Fibroblast of skin of left biceps (primary cell): ENCODE measurements at regions not wholly inside any gene's neighbourhood (a gene's known extent, or its start where the extent isn't known, plus 50 kb on each side); places are given as distances from the start of the nearest gene placed in this dataset.
A peak's percentile ranks its signal among the peaks of the same experiment; 100 is the strongest.
"Not testable (repeated sequence)": the region's sequence is repeated elsewhere in the genome, so short reads cannot be mapped to it uniquely, and the experiment has no call there.

Source experiments
- DNase-seq, 2 experiments: peaks; one replicate each; pipeline ENCODE4 v3.0.0-alpha.2; 2013; ENCODE audit warnings: low read depth in 2 of 2

GRCh38 chr5:130496215-130496614, 592.0 kb downstream of the CHSY3 start:
- no peak for DNase-seq

DNA sequence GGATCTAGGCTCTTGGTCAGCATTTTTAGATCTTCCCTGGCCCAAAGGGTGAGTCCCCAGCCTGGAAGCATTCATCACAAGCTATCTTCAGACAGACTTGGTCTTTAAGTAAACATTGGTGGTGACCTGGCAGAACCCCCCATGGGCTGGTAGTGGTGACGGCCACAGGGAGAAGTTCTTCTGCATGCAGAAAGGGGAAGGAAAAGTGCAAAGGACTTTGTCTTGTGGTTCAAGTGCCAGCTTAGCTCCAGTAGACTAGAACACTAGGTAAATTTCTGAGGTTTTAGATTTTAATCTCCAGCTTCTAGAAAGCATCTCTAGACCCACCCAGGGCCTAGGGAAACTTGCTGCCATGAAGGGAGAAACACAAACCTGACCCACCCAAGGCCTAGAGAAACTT, 584.0 kb downstream of the CHSY3 start:
- no peak for DNase-seq

DNA sequence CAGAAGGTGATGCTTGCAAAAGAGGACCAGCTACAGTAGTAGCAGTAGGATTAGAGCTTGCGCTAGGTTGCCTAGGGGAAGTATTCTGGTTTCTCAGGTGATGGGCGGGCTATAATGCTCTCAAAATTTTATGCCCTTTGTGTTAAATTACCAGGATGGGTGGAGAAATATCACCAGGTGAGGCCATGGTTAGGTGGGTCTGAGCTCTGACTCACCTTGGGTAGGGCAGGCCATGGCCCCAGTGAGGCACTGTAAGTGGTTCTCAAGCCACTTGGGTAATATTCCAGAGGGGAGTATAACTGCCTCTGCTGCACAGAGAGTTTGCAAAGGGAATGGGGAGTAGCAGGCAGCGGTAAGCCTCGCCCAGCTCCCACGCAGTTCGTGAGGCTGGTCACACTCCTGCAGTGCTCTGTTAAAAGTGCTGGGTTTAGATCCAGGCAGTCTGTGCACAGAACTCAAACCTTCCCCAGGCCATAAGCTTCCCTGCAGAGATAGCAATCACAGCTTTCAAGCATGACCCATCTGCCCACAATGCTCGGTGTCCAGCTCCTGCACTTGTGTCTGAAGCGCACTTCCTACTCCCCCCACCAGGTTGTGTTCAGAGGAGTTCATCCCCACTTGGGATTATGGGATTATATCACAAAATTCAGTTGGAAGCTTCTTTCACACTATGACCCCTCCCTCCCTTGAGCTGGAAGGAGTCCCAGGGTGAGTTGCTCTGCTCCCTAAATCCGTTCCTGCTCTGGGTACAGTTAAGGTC, 575.0 kb downstream of the CHSY3 start:
- no peak for DNase-seq

DNA sequence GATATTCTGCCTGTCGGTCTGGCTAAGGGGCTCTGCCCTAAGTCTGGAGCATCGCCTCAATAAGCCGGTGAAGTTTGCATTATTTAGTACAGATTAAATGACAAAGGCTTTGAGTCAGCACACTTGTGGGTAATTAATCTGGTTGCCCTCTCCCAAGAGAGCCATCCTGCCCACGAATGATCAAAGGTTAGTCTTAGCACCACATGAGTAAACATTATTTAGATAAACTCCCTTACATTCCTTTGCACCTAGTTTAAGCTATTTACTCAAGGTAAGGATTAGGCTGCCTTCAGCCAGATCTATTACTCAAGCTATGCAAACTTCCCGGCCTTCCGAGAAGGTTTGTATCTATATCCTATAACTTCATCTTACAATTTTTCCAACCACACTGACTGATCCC, 572.1 kb downstream of the CHSY3 start:
- DNase-seq = no peak

DNA sequence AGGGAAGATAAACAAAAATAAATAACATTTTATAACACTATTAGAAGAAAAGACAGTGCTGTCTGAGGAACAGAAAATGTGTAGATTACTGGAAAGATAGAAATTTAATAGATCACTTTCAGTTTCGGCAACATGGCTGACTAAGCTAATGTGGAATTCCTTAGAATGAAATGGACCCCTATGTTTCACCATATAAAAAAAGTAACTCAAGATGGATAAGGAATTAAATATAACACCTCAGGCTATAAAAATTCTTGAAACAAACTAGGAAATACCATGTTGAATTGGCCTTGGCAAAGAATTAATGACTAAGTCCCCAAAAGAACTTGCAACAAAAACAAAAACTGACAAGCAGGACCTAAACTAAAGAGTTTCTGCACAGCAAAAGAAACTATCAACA, 558.3 kb downstream of the CHSY3 start:
- peak; percentile 4 to 14 for DNase-seq

GRCh38 chr5:130455175-130455574, 550.9 kb downstream of the CHSY3 start:
- DNase-seq = no peak

- DNase-seq = no peak
Measured at GRCh38 chr5:130452744-130453143, 548.5 kb downstream of the CHSY3 start.

DNA sequence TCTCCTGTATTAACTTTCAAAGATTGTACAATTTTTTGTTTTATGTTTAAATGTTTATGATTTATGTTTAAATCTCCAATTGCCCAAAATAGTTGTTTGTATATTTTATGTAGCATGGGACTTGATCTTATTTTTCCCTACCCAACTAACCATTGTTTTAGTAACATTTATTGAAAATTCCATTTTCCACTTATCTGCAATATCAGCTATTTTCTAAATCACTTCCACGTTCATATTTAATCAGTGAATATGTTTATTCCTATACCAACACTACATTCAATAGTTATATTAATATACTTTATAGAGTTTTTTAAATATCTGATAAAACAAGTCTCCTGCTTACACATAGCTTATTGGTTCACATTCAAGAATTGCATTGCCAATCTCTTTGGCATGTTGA, 532.2 kb downstream of the CHSY3 start:
- DNase-seq = no peak

DNA sequence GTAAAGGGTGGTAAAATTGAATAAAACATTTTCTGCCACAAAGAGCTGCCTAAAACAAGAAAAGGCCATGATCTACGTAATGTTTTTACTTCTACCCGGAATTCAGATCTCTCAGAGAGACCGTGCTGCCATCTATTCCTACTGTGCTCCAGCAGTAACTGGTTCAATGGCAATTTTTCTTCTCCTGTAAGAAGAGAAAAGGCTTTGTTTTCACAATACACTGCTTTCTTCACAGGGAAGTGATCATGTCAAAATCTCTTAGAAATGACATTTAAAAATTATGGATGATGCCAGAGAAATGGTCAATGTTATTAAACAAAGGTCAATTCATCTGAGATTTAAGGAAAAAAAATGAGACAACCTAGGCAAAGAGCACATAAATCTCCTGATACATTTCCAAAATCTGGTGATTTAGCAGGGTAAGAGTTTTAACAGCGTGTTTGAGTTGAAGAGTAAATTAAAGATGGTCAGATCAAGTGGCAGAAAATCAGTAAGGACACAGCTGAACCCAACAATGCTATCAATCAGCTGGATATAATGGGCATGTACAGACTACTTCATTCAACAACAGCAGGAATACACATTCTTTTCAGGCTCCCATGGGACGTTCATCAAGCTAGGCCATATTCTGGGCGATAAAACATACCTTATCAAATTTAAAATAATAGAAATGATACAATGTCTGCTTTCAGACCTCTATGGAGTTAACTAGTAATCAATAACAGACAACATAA, 523.1 kb downstream of the CHSY3 start:
- no peak for DNase-seq

- DNase-seq = no peak
Measured at GRCh38 chr5:130425424-130425823, 521.2 kb downstream of the CHSY3 start.

DNA sequence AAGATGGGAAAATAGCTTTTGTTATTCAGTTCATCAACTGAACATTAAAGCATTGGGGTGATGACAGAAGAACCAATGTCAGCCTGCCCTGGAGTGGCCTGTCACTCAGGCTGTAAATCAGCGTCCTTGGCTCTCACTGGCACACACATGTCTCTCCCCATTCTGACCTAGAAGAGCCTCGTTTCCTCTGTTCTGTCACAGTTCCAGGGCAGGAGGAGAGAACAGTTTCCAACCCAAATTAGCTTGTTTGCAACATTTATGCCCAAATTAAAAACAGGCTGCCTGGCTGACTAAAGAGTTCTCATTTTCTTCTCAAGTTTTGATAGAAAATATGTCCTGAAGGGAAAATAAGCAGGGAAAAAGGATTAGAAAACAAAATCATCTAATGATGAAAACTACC, 520.1 kb downstream of the CHSY3 start:
- DNase-seq = no peak

- DNase-seq = no peak
Measured at GRCh38 chr5:130402906-130403305, 498.6 kb downstream of the CHSY3 start.

DNA sequence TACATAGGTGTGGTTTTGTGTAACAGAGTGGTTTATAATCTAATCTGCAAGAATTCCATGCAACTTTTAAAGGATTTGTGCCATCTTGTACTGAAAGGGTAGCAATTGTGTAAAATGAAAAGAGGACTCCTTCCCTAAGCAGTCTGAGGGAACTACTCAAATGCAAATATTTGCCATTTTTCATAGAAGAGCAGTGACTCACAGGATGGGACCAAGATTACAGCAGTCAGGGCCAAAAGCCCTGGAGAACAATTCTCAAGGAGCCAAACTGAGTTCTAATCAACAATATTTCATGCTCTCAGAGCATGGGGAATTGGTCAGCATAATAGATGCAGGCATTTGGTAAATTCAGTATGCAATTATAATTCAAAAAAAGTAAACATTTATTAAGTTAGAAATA, 495.8 kb downstream of the CHSY3 start:
- peak; percentile 24 for DNase-seq

GRCh38 chr5:130398825-130399224, 494.6 kb downstream of the CHSY3 start:
- DNase-seq = no peak

GRCh38 chr5:130397727-130398126, 493.5 kb downstream of the CHSY3 start:
- not testable (repeated sequence) for DNase-seq

- no peak for DNase-seq
Measured at GRCh38 chr5:130397132-130397531, 492.9 kb downstream of the CHSY3 start.

DNA sequence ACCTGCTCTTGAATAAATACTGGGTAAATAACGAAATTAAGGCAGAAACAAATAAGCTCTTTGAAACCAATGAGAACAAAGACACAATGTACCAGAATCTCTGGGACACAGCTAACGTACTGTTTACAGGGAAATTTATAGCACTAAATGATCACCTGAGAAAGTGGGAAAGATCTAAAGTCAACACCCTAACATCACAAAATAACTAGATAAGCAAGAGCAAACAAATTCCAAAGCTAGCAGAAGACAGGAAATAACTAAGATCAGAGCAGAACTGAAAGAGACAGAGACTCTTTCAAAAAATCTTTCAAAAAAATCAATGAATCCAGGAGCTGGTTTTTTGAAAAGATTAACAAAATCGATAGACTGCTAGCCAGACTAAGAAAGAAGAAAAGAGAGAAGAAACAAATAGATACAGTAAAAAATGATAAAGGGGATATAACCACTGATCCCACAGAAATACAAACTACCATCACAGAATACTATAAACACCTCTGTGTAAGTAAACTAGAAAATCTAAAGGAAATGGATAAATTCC, 487.5 kb downstream of the CHSY3 start:
- not testable (repeated sequence) for DNase-seq

GRCh38 chr5:130386155-130386554, 481.9 kb downstream of the CHSY3 start:
- no peak for DNase-seq

GRCh38 chr5:130385656-130386055, 481.4 kb downstream of the CHSY3 start:
- no peak for DNase-seq

DNA sequence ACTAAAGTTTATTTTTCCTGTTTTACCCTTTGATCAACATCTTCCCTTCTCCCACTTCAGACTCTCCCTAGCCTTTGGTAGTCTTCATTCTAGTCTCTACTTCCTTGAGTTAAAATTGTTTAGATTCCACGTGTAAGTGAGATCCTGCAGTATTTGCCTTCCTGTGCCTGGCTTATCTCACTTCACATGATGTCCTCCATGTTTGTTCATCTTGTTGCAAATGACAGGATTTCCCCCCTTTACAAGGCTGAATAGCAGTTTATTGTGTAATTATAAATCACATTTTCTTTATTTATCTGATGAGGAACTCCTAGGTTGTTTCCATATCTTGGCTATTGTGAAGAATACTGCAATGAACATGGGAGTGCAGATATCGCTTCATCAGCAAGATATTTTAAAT, 461.7 kb downstream of the CHSY3 start:
- no peak for DNase-seq

GRCh38 chr5:130350131-130350530, 445.9 kb downstream of the CHSY3 start:
- peak in 1 of 2 experiments; percentile 1 for DNase-seq

DNA sequence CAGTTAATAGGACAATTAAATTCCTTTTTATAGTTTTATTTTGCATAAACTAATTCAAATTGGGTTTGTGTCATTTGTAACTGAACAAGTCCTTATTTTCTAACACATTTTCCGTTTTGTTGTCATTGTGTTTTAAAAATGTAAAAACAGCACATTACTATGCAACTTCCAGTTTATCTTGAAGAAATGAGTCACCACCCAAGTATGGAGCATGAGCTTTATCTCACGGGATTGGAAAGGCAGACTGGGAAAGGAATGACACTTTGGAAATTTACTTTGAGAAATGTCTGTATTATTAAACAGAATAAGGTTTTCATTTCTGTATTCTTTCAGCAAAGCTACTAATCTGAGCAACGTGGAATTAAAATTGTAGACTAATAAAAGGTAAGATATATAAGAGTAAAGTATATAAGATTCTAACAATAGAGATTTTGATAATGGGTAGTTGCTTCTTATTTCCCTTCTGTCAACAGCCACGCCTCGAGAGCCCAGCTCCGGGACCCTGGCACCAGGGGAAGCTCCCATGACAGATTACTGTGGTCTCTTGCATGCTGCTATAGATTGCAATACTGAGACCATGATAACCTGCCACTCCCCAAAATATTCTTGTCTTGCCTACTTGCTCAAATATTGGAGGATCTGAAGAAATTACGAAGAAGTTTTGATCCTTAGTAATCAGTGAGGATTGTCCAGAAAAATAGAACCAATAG, 433.1 kb downstream of the CHSY3 start:
- DNase-seq = peak; percentile 34 to 35
